ENCODE measurements at regions not wholly inside any gene's neighbourhood (a gene's known extent, or its start where the extent isn't known, plus 50 kb on each side); places are given as distances from the start of the nearest gene placed in this dataset.

GRCh38 chr1:60998786-60999185, 83.6 kb upstream of the NFIA start:
- Mint-ChIP-seq H3K4me3 (no peak overlapping the region), H3K27me3 (peaks cover 1% of the 10 kb centered on the region), H3K9me3 (no peaks in the 10 kb centered on the region), H3K4me1 (no peaks in the 10 kb centered on the region), H3K36me3 (ENCODE audit: low read depth) (no peaks in the 10 kb centered on the region), H3K27ac (no peak overlapping the region)
- DNase-seq = no peak
- POLR2A ChIA-PET = no interaction called here
- CTCF ChIA-PET = interaction anchor here (0.9 to 1.5 kb wide), 2 partner anchors 14 to 19 kb away, joined by 4 read pairs; no protein-coding TSS in a partner anchor

GRCh38 chr1:60994828-60995492, 87.4 kb upstream of the NFIA start:
- Mint-ChIP-seq H3K27ac (no peak overlapping the region), H3K36me3 (ENCODE audit: low read depth) (no peaks in the 10 kb centered on the region), H3K4me3 (no peak overlapping the region), H3K4me1 (no peaks in the 10 kb centered on the region), H3K9me3 (no peaks in the 10 kb centered on the region), H3K27me3 (peaks cover 4% of the 10 kb centered on the region)
- ChIA-PET CTCF (no interaction called here), POLR2A (no interaction called here)
- no peak for DNase-seq

- Mint-ChIP-seq H3K27me3 (peaks cover 4% of the 10 kb centered on the region), H3K9me3 (no peaks in the 10 kb centered on the region), H3K36me3 (ENCODE audit: low read depth) (no peaks in the 10 kb centered on the region), H3K27ac (no peak overlapping the region), H3K4me1 (no peaks in the 10 kb centered on the region), H3K4me3 (no peak overlapping the region)
- ChIA-PET CTCF (no interaction called here), POLR2A (no interaction called here)
- DNase-seq = no peak
Measured at GRCh38 chr1:60994369-60994768, 88.0 kb upstream of the NFIA start.

GRCh38 chr1:60992165-60992564, 90.2 kb upstream of the NFIA start:
- no peak for DNase-seq
- ChIA-PET CTCF (no interaction called here), POLR2A (no interaction called here)
- Mint-ChIP-seq H3K4me3 (no peak overlapping the region), H3K27ac (no peak overlapping the region), H3K9me3 (no peaks in the 10 kb centered on the region), H3K36me3 (ENCODE audit: low read depth) (no peaks in the 10 kb centered on the region), H3K27me3 (peaks cover 4% of the 10 kb centered on the region), H3K4me1 (no peaks in the 10 kb centered on the region)

- POLR2A ChIA-PET = no interaction called here
- no peak for DNase-seq
- Mint-ChIP-seq H3K27ac (no peak overlapping the region), H3K36me3 (ENCODE audit: low read depth) (no peaks in the 10 kb centered on the region), H3K4me3 (no peak overlapping the region), H3K4me1 (no peaks in the 10 kb centered on the region), H3K9me3 (no peaks in the 10 kb centered on the region), H3K27me3 (peaks cover 4% of the 10 kb centered on the region)
- CTCF ChIA-PET = no interaction called here
Measured at GRCh38 chr1:60990714-60991090, 91.7 kb upstream of the NFIA start.

- CTCF ChIA-PET = interaction anchor here (0.6 to 1.0 kb wide), 2 partner anchors 11 to 69 kb away, joined by 3 to 4 read pairs; no protein-coding TSS in a partner anchor
- Mint-ChIP-seq H3K4me3 (no peak overlapping the region), H3K27ac (no peak overlapping the region), H3K9me3 (no peaks in the 10 kb centered on the region), H3K4me1 (no peaks in the 10 kb centered on the region), H3K36me3 (ENCODE audit: low read depth) (no peaks in the 10 kb centered on the region), H3K27me3 (peaks cover 4% of the 10 kb centered on the region)
- no peak for DNase-seq
- POLR2A ChIA-PET = no interaction called here
Measured at GRCh38 chr1:60989749-60990713, 92.3 kb upstream of the NFIA start.

GRCh38 chr1:60988891-60989290, 93.5 kb upstream of the NFIA start:
- Mint-ChIP-seq H3K4me3 (no peak overlapping the region), H3K36me3 (ENCODE audit: low read depth) (no peaks in the 10 kb centered on the region), H3K27me3 (peaks cover 3% of the 10 kb centered on the region), H3K9me3 (no peaks in the 10 kb centered on the region), H3K4me1 (no peaks in the 10 kb centered on the region), H3K27ac (no peak overlapping the region)
- CTCF ChIA-PET = no interaction called here
- DNase-seq = no peak
- POLR2A ChIA-PET = no interaction called here

- Mint-ChIP-seq H3K4me1 (no peaks in the 10 kb centered on the region), H3K9me3 (no peaks in the 10 kb centered on the region), H3K27me3 (no peaks in the 10 kb centered on the region), H3K4me3 (no peak overlapping the region), H3K27ac (no peak overlapping the region), H3K36me3 (ENCODE audit: low read depth) (no peaks in the 10 kb centered on the region)
- ChIA-PET CTCF (no interaction called here), POLR2A (no interaction called here)
- DNase-seq = no peak
Measured at GRCh38 chr1:60987904-60988303, 94.5 kb upstream of the NFIA start.

- Mint-ChIP-seq H3K4me3 (no peak overlapping the region), H3K27ac (no peak overlapping the region), H3K36me3 (ENCODE audit: low read depth) (no peaks in the 10 kb centered on the region), H3K27me3 (no peaks in the 10 kb centered on the region), H3K9me3 (no peaks in the 10 kb centered on the region), H3K4me1 (no peaks in the 10 kb centered on the region)
- DNase-seq = no peak
- CTCF ChIA-PET = interaction anchor here (0.5 to 1.1 kb wide), 2 partner anchors 14 to 867 kb away, joined by 4 read pairs; no protein-coding TSS in a partner anchor
- POLR2A ChIA-PET = no interaction called here
Measured at GRCh38 chr1:60984062-60984799, 98.1 kb upstream of the NFIA start.

- Mint-ChIP-seq H3K4me1 (no peaks in the 10 kb centered on the region), H3K9me3 (no peaks in the 10 kb centered on the region), H3K27me3 (no peaks in the 10 kb centered on the region), H3K27ac (no peak overlapping the region), H3K4me3 (no peak overlapping the region), H3K36me3 (ENCODE audit: low read depth) (no peaks in the 10 kb centered on the region)
- CTCF ChIA-PET = no interaction called here
- no peak for DNase-seq
- POLR2A ChIA-PET = no interaction called here
Measured at GRCh38 chr1:60983701-60984061, 98.7 kb upstream of the NFIA start.

GRCh38 chr1:60982539-60982938, 99.8 kb upstream of the NFIA start:
- Mint-ChIP-seq H3K9me3 (no peaks in the 10 kb centered on the region), H3K27ac (no peak overlapping the region), H3K4me3 (no peak overlapping the region), H3K27me3 (no peaks in the 10 kb centered on the region), H3K4me1 (no peaks in the 10 kb centered on the region), H3K36me3 (ENCODE audit: low read depth) (no peaks in the 10 kb centered on the region)
- no peak for DNase-seq
- ChIA-PET POLR2A (no interaction called here), CTCF (no interaction called here)

GRCh38 chr1:60981357-60981756, 101.0 kb upstream of the NFIA start:
- DNase-seq = no peak
- Mint-ChIP-seq H3K4me1 (no peaks in the 10 kb centered on the region), H3K4me3 (no peak overlapping the region), H3K27me3 (no peaks in the 10 kb centered on the region), H3K9me3 (no peaks in the 10 kb centered on the region), H3K27ac (no peak overlapping the region), H3K36me3 (ENCODE audit: low read depth) (no peaks in the 10 kb centered on the region)
- POLR2A ChIA-PET = no interaction called here
- CTCF ChIA-PET = interaction anchor here (3.3 kb wide), 1 partner anchor 62 kb away, joined by 10 read pairs; no protein-coding TSS in a partner anchor

Data from activated CD4-positive, alpha-beta T cell treated with anti-CD3 and anti-CD28 coated beads, Interleukin-2, amount 10 ng/mL, durations not matched to agents 7 days and 5 days (primary cell).